Amygdala (tissue), 56 donors: ENCODE measurements at regions not wholly inside any gene's neighbourhood (a gene's known extent, or its start where the extent isn't known, plus 50 kb on each side); places are given as distances from the start of the nearest gene placed in this dataset.

Source experiments
- DNase-seq, 56 donors: peaks; one replicate each; lab custom pipeline; 2025; lab: John Stamatoyannopoulos, UW

GRCh38 chr2:172658945-172659344 lies 76.7 kb upstream of the RAPGEF4 start:
- no peak for DNase-seq

GRCh38 chr2:172662099-172662498 lies 73.5 kb upstream of the RAPGEF4 start:
- no peak for DNase-seq

GRCh38 chr2:172664766-172665165 lies 70.9 kb upstream of the RAPGEF4 start:
- no peak for DNase-seq

GRCh38 chr2:172667581-172668325 lies 67.9 kb upstream of the RAPGEF4 start:
- no peak for DNase-seq

- no peak for DNase-seq
Measured at GRCh38 chr2:172671501-172671900, 64.1 kb upstream of the RAPGEF4 start.

GRCh38 chr2:172672114-172672513 lies 63.5 kb upstream of the RAPGEF4 start:
- no peak for DNase-seq

- no peak for DNase-seq
Measured at GRCh38 chr2:172673056-172673683, 62.5 kb upstream of the RAPGEF4 start.

- DNase-seq = peak in 2 of 56 donors; percentile 8 to 27
Measured at GRCh38 chr2:172674034-172674967, 61.3 kb upstream of the RAPGEF4 start.

GRCh38 chr2:172674968-172675303 lies 60.7 kb upstream of the RAPGEF4 start:
- no peak for DNase-seq

- DNase-seq = no peak
Measured at GRCh38 chr2:172677363-172677762, 58.3 kb upstream of the RAPGEF4 start.

- DNase-seq = no peak
Measured at GRCh38 chr2:172680436-172681068, 55.1 kb upstream of the RAPGEF4 start.

GRCh38 chr2:172685467-172685866 lies 50.2 kb upstream of the RAPGEF4 start:
- DNase-seq = no peak
